Neuronal stem cell (in vitro differentiated cells): ENCODE measurements at regions not wholly inside any gene's neighbourhood (a gene's known extent, or its start where the extent isn't known, plus 50 kb on each side); places are given as distances from the start of the nearest gene placed in this dataset.
A peak's percentile ranks its signal among the peaks of the same experiment; 100 is the strongest.
"Not testable (repeated sequence)": the region's sequence is repeated elsewhere in the genome, so short reads cannot be mapped to it uniquely, and the experiment has no call there.

Experiments used
- DNase-seq: peaks from one replicate; pipeline ENCODE4 v3.0.0-alpha.2; 2013; ENCODE audit warnings: low spot score
- H2AFZ ChIP-seq: one replicate; pipeline ENCODE4 v1.6.1; 2013; ENCODE audit warnings: mild to moderate bottlenecking, low read length, inconsistent platforms
- H2AK5ac ChIP-seq: 2 replicates; pipeline ENCODE4 v1.6.1; 2013; ENCODE audit warnings: low read depth, mild to moderate bottlenecking, inconsistent platforms, low read length, moderate library complexity, mixed read lengths
- H2BK120ac ChIP-seq: 2 replicates; pipeline ENCODE4 v1.6.1; 2013; ENCODE audit warnings: low read depth, mild to moderate bottlenecking, inconsistent platforms, low read length, moderate library complexity, mixed read lengths
- H2BK12ac ChIP-seq: one replicate; pipeline ENCODE4 v1.6.1; 2013; ENCODE audit warnings: low read length, inconsistent platforms
- H2BK15ac ChIP-seq: 2 replicates; pipeline ENCODE4 v1.6.1; 2013; ENCODE audit warnings: mild to moderate bottlenecking, low read length, inconsistent platforms, mixed read lengths
- H2BK5ac ChIP-seq: one replicate; pipeline ENCODE4 v1.6.1; 2013; ENCODE audit warnings: inconsistent platforms, mild to moderate bottlenecking, low read length, moderate library complexity
- H3K14ac ChIP-seq: one replicate; pipeline ENCODE4 v1.6.1; 2013; ENCODE audit warnings: low read length, inconsistent platforms
- H3K18ac ChIP-seq: 2 replicates; pipeline ENCODE4 v1.6.1; 2013; ENCODE audit warnings: low read length, inconsistent platforms
- H3K23ac ChIP-seq: 2 replicates; pipeline ENCODE4 v1.6.1; 2013; ENCODE audit warnings: low read depth, mild to moderate bottlenecking, mixed read lengths, low read length, inconsistent platforms; ENCODE audit not compliant: poor library complexity
- H3K27ac ChIP-seq: replicated peaks from 3 replicates; pipeline ENCODE4 v1.5.1; 2013; ENCODE audit warnings: low read length, inconsistent platforms
- H3K27me3 ChIP-seq, 3 experiments: 2 replicates each; pipeline ENCODE4 v1.6.1; 2013; ENCODE audit warnings: low read length in 3 of 3, mild to moderate bottlenecking in 2 of 3, inconsistent platforms in 1 of 3, low read depth in 1 of 3, mixed read lengths in 1 of 3, moderate library complexity in 1 of 3; ENCODE audit not compliant: control insufficient read depth in 3 of 3, insufficient read depth in 3 of 3
- H3K36me3 ChIP-seq, 2 donors: replicated peaks in 1 of 2; 2 replicates each; pipeline ENCODE4 v1.6.1; 2013; ENCODE audit warnings: low read length in 2 of 2; ENCODE audit not compliant: control insufficient read depth in 2 of 2, insufficient read depth in 2 of 2
- H3K4ac ChIP-seq: 2 replicates; pipeline ENCODE4 v1.6.1; 2013; ENCODE audit warnings: inconsistent platforms, mild to moderate bottlenecking, low read length, moderate library complexity
- H3K4me1 ChIP-seq, 2 donors: 1 replicate in 1 of 2; 2 replicates in 1 of 2; pipeline ENCODE4 v1.6.1; 2013; ENCODE audit warnings: low read length in 2 of 2, low read depth in 1 of 2; ENCODE audit not compliant: control insufficient read depth in 2 of 2, insufficient read depth in 1 of 2
- H3K4me2 ChIP-seq: one replicate; pipeline ENCODE4 v1.6.1; 2013; ENCODE audit warnings: mild to moderate bottlenecking, low read length, inconsistent platforms; ENCODE audit not compliant: insufficient read depth, poor library complexity, severe bottlenecking
- H3K4me3 ChIP-seq, 2 donors: 2 replicates each; pipeline ENCODE4 v1.5.1; 2013; ENCODE audit warnings: low read length in 2 of 2, mild to moderate bottlenecking in 2 of 2, inconsistent platforms in 1 of 2, moderate library complexity in 1 of 2
- H3K79me1 ChIP-seq: one replicate; pipeline ENCODE4 v1.6.1; 2013; ENCODE audit warnings: low read depth, mild to moderate bottlenecking, inconsistent platforms, low read length, moderate library complexity
- H3K9ac ChIP-seq: one replicate; pipeline ENCODE4 v1.6.1; 2013; ENCODE audit warnings: mild to moderate bottlenecking, low read depth, low read length, inconsistent platforms; ENCODE audit not compliant: poor library complexity
- H3K9me3 ChIP-seq, 2 donors: replicated peaks in 1 of 2; 2 replicates each; pipeline versions ENCODE3 to v1.6.1; 2013; ENCODE audit warnings: low read length in 2 of 2, mild to moderate bottlenecking in 2 of 2, inconsistent platforms in 1 of 2, low read depth in 1 of 2, mixed read lengths in 1 of 2, moderate library complexity in 1 of 2; ENCODE audit not compliant: control insufficient read depth in 2 of 2, insufficient read depth in 1 of 2
- H4K8ac ChIP-seq: one replicate; pipeline ENCODE4 v1.6.1; 2013; ENCODE audit warnings: low read depth, mild to moderate bottlenecking, inconsistent platforms, low read length, moderate library complexity
- H4K91ac ChIP-seq: one replicate; pipeline ENCODE4 v1.6.1; 2013; ENCODE audit warnings: low read length, low read depth, mild to moderate bottlenecking, inconsistent platforms; ENCODE audit not compliant: poor library complexity
- WGBS, 2 donors: extraction: QIAGEN DNeasy Blood & Tissue Kit; methylation state at CpG; one replicate each; pipeline ENCODE4 v1.1.7; 2013; ENCODE audit warnings: missing lambda C conversion rate in 2 of 2, mixed read lengths in 1 of 2; ENCODE audit not compliant: insufficient read length in 2 of 2, insufficient replicate concordance in 1 of 2; ENCODE audit errors: extremely low coverage in 2 of 2; 5-methylcytosine and 5-hydroxymethylcytosine counted together

DNA sequence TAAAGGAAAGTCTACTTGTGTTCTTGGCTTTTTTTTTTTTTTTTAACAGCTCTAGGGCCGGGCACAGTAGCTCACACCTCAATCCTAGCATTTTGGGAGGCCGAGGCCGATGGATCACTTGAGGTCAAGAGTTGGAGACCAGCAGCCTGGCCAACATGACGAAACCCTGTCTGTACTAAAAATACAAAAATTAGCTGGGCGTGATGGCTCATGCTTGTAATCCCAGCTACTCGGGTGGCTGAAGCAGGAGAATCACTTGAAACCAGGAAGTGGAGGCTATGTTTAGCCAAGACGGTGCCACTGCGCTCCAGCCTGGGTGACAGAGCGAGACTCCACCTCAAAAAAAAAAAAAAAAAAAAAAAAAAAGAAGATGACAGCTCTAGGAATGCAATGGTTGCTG, 169.9 kb downstream of the NEDD1 start:
- H4K91ac ChIP-seq, H2BK5ac ChIP-seq, H3K9me3 ChIP-seq, H3K4me2 ChIP-seq, H3K23ac ChIP-seq, H3K4ac ChIP-seq, H3K27me3 ChIP-seq, H3K14ac ChIP-seq, DNase-seq, H3K18ac ChIP-seq, H3K4me3 ChIP-seq, H2AK5ac ChIP-seq, H3K36me3 ChIP-seq, H3K79me1 ChIP-seq, H3K9ac ChIP-seq, H2BK120ac ChIP-seq, H4K8ac ChIP-seq, H2AFZ ChIP-seq, H2BK12ac ChIP-seq, H3K27ac ChIP-seq: not testable (repeated sequence)
- WGBS, 2 donors: no CpG with 5 or more reads among the region's 9 CpGs
- H2BK15ac ChIP-seq: peak overlapping the region; percentile 75
- H3K4me1 ChIP-seq: peaks cover 6 to 17% of the 10 kb centered on the region in 2 donors

DNA sequence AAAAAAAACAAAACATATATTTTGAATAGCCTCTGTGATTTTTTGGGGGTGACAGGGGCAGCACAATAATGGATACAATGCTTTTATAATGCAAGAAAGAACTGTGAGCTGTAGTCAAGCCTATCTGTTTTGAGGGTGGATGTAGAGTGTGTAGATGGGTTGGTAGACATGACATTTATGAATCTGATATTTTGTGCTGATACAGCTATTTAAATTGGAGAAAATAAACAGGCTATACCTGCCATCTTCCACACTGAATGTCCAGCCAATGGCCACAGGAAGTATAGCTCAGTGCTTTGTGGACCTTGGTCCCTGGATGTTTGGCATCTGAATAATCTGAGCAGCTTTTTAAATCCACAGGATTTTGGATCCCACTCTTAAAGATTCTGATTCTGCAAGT, 175.0 kb downstream of the NEDD1 start:
- Histone ChIP-seq H3K4me1 (no peaks in the 10 kb centered on the region), H3K36me3 (no peaks in the 10 kb centered on the region), H3K4ac (no peak overlapping the region), H2AFZ (peak overlapping the region; percentile 4), H3K4me3 (no peak overlapping the region), H2BK5ac (no peak overlapping the region), H2BK15ac (no peak overlapping the region), H3K9ac (no peak overlapping the region), H3K27ac (no peak overlapping the region), H3K27me3 (peaks cover 0 to 2% (median 0%) of the 10 kb centered on the region in 3 experiments), H2BK120ac (no peak overlapping the region), H3K14ac (no peak overlapping the region), H3K23ac (no peak overlapping the region), H4K8ac (no peak overlapping the region), H2AK5ac (no peak overlapping the region), H2BK12ac (no peak overlapping the region), H3K18ac (no peak overlapping the region), H3K9me3 (peaks cover 2 to 6% of the 10 kb centered on the region in 2 donors), H3K79me1 (no peaks in the 10 kb centered on the region), H4K91ac (no peak overlapping the region), H3K4me2 (no peak overlapping the region)
- no peak for DNase-seq

DNA sequence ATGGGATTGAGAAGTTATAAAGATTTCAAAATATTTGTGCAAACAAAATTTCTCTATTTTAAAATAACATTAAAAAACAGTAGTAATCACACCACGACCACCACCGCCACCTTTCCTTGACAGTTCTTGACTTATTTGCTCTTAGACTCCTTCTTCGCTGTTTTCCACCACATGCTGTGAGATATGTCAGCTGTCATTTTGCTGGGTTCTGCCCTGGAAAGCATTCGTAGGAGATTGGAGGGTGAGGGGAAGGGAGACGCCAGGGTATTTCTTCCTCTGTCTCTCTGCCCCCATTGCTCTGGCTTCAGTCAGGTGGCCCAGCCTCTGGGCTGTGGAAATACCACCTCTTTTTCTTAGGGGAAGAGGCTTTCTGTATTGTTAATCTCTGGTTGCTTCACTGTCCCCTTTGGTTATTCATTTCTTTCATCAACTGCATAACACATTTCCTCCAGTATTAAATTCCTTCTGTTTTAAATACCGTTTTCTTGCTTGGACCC, 186.2 kb downstream of the NEDD1 start:
- H4K8ac ChIP-seq: no peak overlapping the region
- no peaks in the 10 kb centered on the region for H3K27me3 ChIP-seq
- no peak overlapping the region for H3K4me3 ChIP-seq
- no peak overlapping the region for H2BK5ac ChIP-seq
- no peak overlapping the region for H3K23ac ChIP-seq
- no peak overlapping the region for H2AK5ac ChIP-seq
- H3K18ac ChIP-seq: peak overlapping the region; percentile 1
- H3K9me3 ChIP-seq: no peaks in the 10 kb centered on the region
- peaks cover 5 to 7% of the 10 kb centered on the region in 2 donors for H3K4me1 ChIP-seq
- H3K9ac ChIP-seq: no peak overlapping the region
- no peak overlapping the region for H2BK15ac ChIP-seq
- no peak for DNase-seq
- no peak overlapping the region for H3K4me2 ChIP-seq
- no peak overlapping the region for H3K14ac ChIP-seq
- no peak overlapping the region for H4K91ac ChIP-seq
- no peaks in the 10 kb centered on the region for H3K36me3 ChIP-seq
- H2BK120ac ChIP-seq: no peak overlapping the region
- no peaks in the 10 kb centered on the region for H3K79me1 ChIP-seq
- no peak overlapping the region for H3K27ac ChIP-seq
- H3K4ac ChIP-seq: no peak overlapping the region
- no peak overlapping the region for H2BK12ac ChIP-seq
- peak overlapping the region; percentile 80 for H2AFZ ChIP-seq
- WGBS, 2 donors: no CpG with 5 or more reads among the region's 6 CpGs

DNA sequence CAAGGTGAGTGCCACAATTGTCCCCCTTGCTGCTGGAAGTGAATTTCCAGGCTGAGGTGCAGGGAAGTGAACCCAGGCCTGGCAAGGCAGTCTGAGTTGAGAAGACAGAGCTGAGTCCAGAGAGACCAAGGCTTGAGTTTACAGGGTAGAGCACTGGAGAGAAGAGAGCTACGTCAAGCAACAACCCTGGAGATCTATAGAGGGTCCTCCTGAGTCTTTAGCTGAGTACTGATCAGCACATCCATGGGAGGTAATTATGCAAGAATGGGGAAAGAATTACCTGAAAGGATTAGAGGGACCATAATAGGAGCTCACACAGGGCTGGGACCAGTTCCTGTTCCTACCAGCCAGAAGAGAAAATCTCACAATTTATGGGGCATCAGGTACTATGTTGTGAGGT, 190.7 kb downstream of the NEDD1 start:
- whole genome bisulfite sequencing, 2 donors: no CpG with 5 or more reads among the region's 1 CpG

More for the DNA sequence above, 190.7 kb downstream of the NEDD1 start:
- no peak for DNase-seq
- Histone ChIP-seq H3K4me1 (peaks cover 5 to 7% of the 10 kb centered on the region in 2 donors), H3K4ac (no peak overlapping the region), H2AK5ac (no peak overlapping the region), H3K14ac (no peak overlapping the region), H3K9me3 (peaks cover 0 to 8% of the 10 kb centered on the region in 2 donors), H3K36me3 (no peaks in the 10 kb centered on the region), H3K23ac (no peak overlapping the region), H4K8ac (no peak overlapping the region), H2AFZ (peak overlapping the region; percentile 53), H2BK5ac (no peak overlapping the region), H3K79me1 (no peaks in the 10 kb centered on the region), H2BK15ac (no peak overlapping the region), H3K4me2 (no peak overlapping the region), H3K27ac (no peak overlapping the region), H3K18ac (no peak overlapping the region), H2BK120ac (no peak overlapping the region), H2BK12ac (no peak overlapping the region), H3K27me3 (no peaks in the 10 kb centered on the region), H4K91ac (no peak overlapping the region), H3K9ac (no peak overlapping the region), H3K4me3 (no peak overlapping the region)
